ENCODE measurements at regions not wholly inside any gene's neighbourhood (a gene's known extent, or its start where the extent isn't known, plus 50 kb on each side); places are given as distances from the start of the nearest gene placed in this dataset.

DNA sequence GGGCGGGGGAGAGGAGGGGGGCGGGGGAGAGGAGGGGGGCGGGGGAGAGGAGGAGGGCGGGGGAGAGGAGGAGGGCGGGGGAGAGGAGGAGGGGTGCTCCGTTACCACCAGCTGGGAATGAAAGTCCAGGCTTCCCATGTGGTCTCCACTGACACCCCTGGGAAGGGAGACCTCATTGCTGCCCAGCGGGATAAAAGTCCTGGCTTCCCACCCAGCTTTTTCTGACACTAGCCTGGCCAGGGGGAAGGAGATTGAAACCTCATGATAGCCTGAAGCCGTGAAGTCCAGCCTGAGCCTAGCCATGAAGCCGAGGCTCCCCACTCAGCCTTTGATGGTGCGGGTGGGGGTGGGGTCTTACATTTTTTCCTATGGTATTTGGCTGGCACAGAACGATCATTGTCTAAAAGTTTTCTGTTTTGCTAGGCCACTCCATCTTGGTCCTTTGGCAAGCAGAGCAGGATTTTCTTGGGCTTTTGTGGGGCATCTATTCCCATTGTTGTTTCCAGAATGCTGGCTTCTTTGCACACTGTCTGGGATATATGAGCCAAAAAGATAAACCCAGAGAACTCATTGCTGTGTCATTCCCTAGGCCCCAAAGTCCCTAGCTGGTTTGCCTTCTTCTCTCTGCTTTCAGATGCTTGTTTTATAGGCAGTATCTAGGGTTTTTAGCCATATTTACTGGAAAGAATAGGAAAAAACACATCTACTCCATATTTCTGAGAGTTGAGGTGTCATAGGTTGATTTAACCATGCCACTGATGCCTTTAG, 65.3 kb upstream of the SMOX start:
- 21 to 27% methylated on average over 3 of the region's 11 CpGs for WGBS, 2 experiments (ENCODE audit: insufficient coverage in 2 of 2)
- H3K9me3 ChIP-seq (ENCODE audit: control insufficient read depth, low read length) = no peaks in the 10 kb centered on the region
- H3K4me3 ChIP-seq (ENCODE audit: extremely low read depth, insufficient read depth, low read length, poor library complexity, severe bottlenecking) = no peak overlapping the region
- peaks cover 15% of the 10 kb centered on the region for H3K4me1 ChIP-seq (ENCODE audit: control insufficient read depth, insufficient read depth, low read length, poor library complexity, severe bottlenecking)
- peak overlapping the region; percentile 67 for H3K27ac ChIP-seq (ENCODE audit: low read depth, low read length, severe bottlenecking)
- H3K36me3 ChIP-seq (ENCODE audit: control insufficient read depth, insufficient read depth, low read length) = no peaks in the 10 kb centered on the region

DNA sequence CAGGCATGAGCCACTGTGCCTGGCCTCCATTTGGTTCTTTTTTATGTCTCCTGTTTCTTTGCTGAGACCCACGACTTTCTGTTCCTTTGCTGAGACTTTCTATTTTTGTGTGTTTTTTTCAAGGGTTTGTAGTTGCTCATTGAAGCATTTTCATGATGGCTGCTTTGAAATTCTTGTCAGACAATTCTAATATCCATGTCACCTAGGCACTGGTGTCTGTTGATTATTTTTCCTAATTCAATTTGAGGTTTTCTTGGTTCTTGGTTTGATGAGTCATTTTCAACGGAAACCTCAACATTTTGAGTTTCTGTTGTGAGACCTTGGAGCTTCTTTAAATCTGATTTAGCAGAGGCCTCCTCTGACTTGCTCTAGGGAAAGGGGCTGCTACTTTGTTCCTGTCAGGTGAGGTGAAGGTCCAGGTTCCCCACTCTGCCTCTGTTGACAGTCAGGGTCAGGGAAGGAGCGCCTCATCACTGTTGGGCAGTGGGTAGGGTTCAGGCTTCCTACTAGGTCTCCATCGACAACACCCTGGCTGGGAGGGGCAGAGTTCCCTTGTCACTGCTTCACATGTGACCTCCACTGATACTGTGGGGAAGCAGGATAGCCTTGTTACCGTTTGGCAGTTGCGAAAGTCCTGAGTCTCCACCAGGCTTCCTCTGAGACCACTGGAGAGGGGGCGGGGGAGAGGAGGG, 66.1 kb upstream of the SMOX start:
- H3K9me3 ChIP-seq (ENCODE audit: control insufficient read depth, low read length) = no peaks in the 10 kb centered on the region
- no peak overlapping the region for H3K4me3 ChIP-seq (ENCODE audit: extremely low read depth, insufficient read depth, low read length, poor library complexity, severe bottlenecking)
- H3K36me3 ChIP-seq (ENCODE audit: control insufficient read depth, insufficient read depth, low read length) = no peaks in the 10 kb centered on the region
- peaks cover 15% of the 10 kb centered on the region for H3K4me1 ChIP-seq (ENCODE audit: control insufficient read depth, insufficient read depth, low read length, poor library complexity, severe bottlenecking)
- 41 to 46% methylated on average over 4 of the region's 7 CpGs for WGBS, 2 experiments (ENCODE audit: insufficient coverage in 2 of 2)
- H3K27ac ChIP-seq (ENCODE audit: low read depth, low read length, severe bottlenecking) = peak overlapping the region; percentile 16

- WGBS, 2 experiments (ENCODE audit: insufficient coverage in 2 of 2) = 65 to 100% methylated on average over 2 of the region's 4 CpGs
- H3K27ac ChIP-seq (ENCODE audit: low read depth, low read length, severe bottlenecking) = no peak overlapping the region
- no peaks in the 10 kb centered on the region for H3K9me3 ChIP-seq (ENCODE audit: control insufficient read depth, low read length)
- H3K4me3 ChIP-seq (ENCODE audit: extremely low read depth, insufficient read depth, low read length, poor library complexity, severe bottlenecking) = no peak overlapping the region
- H3K4me1 ChIP-seq (ENCODE audit: control insufficient read depth, insufficient read depth, low read length, poor library complexity, severe bottlenecking) = peaks cover 15% of the 10 kb centered on the region
- H3K36me3 ChIP-seq (ENCODE audit: control insufficient read depth, insufficient read depth, low read length) = no peaks in the 10 kb centered on the region
Measured at GRCh38 chr20:4081421-4081820, 66.1 kb upstream of the RNF24 start.

GRCh38 chr20:4076671-4077070, 61.3 kb upstream of the RNF24 start:
- 100% methylated on average over 1 of the region's 3 CpGs for WGBS, 2 experiments (ENCODE audit: insufficient coverage in 2 of 2)
- Histone ChIP-seq H3K9me3 (ENCODE audit: control insufficient read depth, low read length) (no peaks in the 10 kb centered on the region), H3K4me1 (ENCODE audit: control insufficient read depth, insufficient read depth, low read length, poor library complexity, severe bottlenecking) (no peaks in the 10 kb centered on the region), H3K36me3 (ENCODE audit: control insufficient read depth, insufficient read depth, low read length) (no peaks in the 10 kb centered on the region), H3K4me3 (ENCODE audit: extremely low read depth, insufficient read depth, low read length, poor library complexity, severe bottlenecking) (no peak overlapping the region), H3K27ac (ENCODE audit: low read depth, low read length, severe bottlenecking) (no peak overlapping the region)

DNA sequence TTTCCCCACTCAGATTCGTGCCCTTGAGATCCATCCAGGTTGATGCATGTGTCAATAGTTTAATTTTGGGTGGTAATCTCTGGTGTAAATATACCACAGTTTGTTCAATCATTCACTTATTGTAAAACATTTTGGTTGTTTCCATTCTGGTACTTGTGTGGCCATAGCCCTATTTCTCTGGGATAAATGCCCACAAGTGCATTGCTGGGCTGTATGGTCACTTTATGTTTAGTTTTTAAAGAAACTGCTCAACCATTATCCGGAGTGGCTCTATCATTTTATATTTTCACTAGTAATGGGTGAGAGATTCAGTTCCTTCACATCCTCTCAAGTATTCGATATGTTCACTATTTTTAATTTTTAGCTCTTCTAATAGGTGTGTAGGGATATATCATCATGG, 60.7 kb upstream of the RNF24 start:
- no peaks in the 10 kb centered on the region for H3K9me3 ChIP-seq (ENCODE audit: control insufficient read depth, low read length)

DNA sequence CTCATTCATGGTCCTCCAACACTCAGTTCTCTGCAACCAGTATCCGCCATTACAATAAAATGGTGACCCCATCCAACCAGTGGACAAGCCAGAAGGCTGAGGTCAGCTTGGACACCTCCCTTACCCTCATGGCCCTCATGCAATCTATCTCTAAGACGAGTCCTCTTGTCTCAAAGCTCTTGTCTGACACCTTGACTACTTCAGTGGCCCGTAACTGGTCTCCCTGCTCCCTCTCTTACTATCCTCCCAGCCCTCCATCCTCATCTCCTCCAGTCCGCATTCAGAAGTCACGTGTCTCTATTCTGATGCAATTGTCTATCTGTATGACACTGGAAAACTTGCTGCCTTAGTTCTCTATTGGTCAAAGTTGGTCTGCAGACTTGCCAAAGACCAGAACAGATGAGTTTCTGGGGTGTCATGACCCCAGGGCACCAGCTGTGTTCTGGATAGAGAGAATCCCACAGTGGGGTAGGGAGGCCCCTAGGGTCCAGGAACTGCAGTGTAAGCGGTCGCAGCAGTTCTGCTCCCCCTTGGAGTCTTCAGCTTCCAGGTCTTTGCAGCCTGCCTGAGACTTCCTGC, 59.6 kb upstream of the RNF24 start:
- Histone ChIP-seq H3K27ac (ENCODE audit: low read depth, low read length, severe bottlenecking) (no peak overlapping the region), H3K36me3 (ENCODE audit: control insufficient read depth, insufficient read depth, low read length) (no peaks in the 10 kb centered on the region), H3K9me3 (ENCODE audit: control insufficient read depth, low read length) (peaks cover 8% of the 10 kb centered on the region), H3K4me1 (ENCODE audit: control insufficient read depth, insufficient read depth, low read length, poor library complexity, severe bottlenecking) (no peaks in the 10 kb centered on the region), H3K4me3 (ENCODE audit: extremely low read depth, insufficient read depth, low read length, poor library complexity, severe bottlenecking) (no peak overlapping the region)
- 90 to 96% methylated on average over 6 of the region's 7 CpGs for WGBS, 2 experiments (ENCODE audit: insufficient coverage in 2 of 2)

More for the DNA sequence above, 60.7 kb upstream of the RNF24 start:
- Histone ChIP-seq H3K27ac (ENCODE audit: low read depth, low read length, severe bottlenecking) (no peak overlapping the region), H3K4me1 (ENCODE audit: control insufficient read depth, insufficient read depth, low read length, poor library complexity, severe bottlenecking) (no peaks in the 10 kb centered on the region), H3K36me3 (ENCODE audit: control insufficient read depth, insufficient read depth, low read length) (no peaks in the 10 kb centered on the region), H3K4me3 (ENCODE audit: extremely low read depth, insufficient read depth, low read length, poor library complexity, severe bottlenecking) (no peak overlapping the region)
- WGBS, 2 experiments (ENCODE audit: insufficient coverage in 2 of 2) = no CpG with 5 or more reads among the region's 3 CpGs

DNA sequence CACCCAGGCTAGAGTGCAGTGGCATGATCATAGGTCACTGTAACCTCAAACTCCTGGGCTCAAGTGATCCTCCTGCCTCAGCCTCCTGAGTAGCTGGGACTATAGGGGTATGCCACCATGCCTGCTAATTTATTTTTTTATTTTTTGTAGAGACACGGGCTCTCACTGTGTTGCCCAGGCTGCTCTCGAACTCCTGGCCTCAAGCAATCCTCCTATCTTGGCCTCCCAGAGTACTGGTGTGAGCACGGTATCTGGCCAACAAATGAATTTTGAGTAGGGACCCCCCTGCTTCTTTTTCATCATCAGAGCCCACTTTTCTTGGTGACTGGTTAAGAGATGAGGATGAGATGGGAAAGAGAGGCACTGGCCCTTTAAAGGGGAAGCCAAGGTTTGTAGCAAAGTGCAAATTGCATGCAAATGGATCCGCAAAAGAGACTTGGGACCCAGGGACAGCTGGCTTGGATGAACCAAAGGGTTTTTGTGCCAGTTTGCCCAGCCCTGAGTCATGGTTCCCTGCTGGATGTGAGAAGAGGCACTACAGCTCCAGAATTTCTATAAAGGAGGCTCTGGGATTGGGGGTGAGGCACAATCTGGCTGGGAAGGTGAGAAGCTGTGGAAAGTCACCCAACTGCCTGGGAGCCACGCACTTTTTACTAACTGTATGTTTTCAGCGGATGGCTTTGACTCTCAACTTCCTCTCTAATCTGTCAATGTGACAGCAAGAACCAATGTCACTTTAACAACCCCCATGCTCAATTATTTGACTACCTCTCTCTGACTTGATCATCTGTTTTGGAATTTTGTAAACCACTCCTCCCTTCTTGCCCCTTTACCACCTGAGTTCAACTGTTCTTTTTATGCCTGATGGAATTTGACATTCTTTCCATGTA, 58.7 kb upstream of the RNF24 start:
- Histone ChIP-seq H3K4me3 (ENCODE audit: extremely low read depth, insufficient read depth, low read length, poor library complexity, severe bottlenecking) (no peak overlapping the region), H3K4me1 (ENCODE audit: control insufficient read depth, insufficient read depth, low read length, poor library complexity, severe bottlenecking) (no peaks in the 10 kb centered on the region), H3K9me3 (ENCODE audit: control insufficient read depth, low read length) (peaks cover 8% of the 10 kb centered on the region), H3K36me3 (ENCODE audit: control insufficient read depth, insufficient read depth, low read length) (no peaks in the 10 kb centered on the region), H3K27ac (ENCODE audit: low read depth, low read length, severe bottlenecking) (no peak overlapping the region)
- 67 to 83% methylated on average over 3 to 5 of the region's 6 CpGs for WGBS, 2 experiments (ENCODE audit: insufficient coverage in 2 of 2)

DNA sequence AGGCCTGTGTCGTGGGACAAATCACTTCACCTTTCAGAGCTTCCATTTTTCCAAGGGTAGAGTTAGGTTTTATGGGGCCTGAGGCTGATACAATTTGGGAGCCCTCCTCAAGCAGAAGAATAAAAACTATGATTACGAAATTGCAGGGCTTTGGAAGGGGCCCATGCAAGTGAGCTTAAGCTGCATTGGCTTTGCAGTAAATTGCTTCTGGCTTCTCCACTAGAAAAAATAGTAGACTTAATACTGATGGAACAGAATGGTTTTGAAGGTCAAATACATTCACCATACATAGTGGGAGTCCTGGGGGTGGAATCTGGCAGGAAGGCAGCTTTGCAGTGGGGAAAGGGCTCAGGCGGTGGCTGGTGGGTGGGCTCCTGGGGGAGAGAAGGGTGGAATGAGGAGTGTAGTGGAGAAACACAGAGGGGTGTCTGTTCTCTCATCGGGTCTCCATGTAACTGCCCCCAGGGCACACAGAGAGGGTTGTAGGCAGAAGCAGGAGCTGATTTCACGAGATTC, 55.9 kb upstream of the RNF24 start:
- peaks cover 8% of the 10 kb centered on the region for H3K9me3 ChIP-seq (ENCODE audit: control insufficient read depth, low read length)
- no peak overlapping the region for H3K27ac ChIP-seq (ENCODE audit: low read depth, low read length, severe bottlenecking)
- no peak overlapping the region for H3K4me3 ChIP-seq (ENCODE audit: extremely low read depth, insufficient read depth, low read length, poor library complexity, severe bottlenecking)
- no peaks in the 10 kb centered on the region for H3K36me3 ChIP-seq (ENCODE audit: control insufficient read depth, insufficient read depth, low read length)
- peaks cover 5% of the 10 kb centered on the region for H3K4me1 ChIP-seq (ENCODE audit: control insufficient read depth, insufficient read depth, low read length, poor library complexity, severe bottlenecking)
- 65 to 80% methylated on average over 3 to 5 of the region's 5 CpGs for WGBS, 2 experiments (ENCODE audit: insufficient coverage in 2 of 2)

DNA sequence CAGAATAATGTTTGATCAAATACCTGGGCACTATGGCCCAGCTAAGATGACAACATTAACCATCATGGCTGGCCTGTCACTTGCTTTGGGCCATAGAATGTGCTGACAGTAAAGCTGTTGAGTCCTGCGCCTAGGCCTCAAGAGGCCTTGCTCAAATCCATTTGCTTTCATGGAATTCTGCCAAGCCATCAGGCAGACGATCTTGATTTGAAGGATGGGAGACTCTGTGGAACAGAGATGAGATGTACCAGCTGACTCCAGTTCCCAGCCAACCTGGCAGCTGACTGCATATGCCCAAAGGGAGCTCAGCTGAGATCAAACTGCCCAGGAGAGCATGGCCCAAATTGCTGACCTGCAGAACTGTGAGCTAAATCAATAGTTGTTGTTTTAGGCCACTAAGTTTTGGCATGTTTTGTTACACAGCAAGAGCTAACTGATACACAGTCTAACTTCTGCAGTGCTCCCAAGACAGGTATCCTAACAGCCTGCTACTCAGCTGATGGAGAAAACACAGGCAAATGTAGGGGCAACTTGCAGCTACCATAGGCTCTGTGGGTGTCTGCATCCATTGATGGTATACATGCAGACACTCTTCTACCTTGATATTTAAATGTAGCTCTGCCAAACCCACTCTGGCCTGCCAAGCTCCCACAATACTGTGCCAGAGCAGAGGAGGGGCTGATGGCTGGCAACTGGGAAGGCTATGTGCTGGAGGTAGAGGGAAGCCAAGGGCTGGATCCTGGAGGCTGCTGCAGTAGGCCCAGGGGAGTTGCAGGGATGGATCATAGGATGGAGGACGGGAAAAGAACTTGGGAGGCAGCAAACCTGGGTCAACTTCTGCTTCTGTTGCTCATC, 55.2 kb upstream of the RNF24 start:
- Histone ChIP-seq H3K27ac (ENCODE audit: low read depth, low read length, severe bottlenecking) (no peak overlapping the region), H3K4me1 (ENCODE audit: control insufficient read depth, insufficient read depth, low read length, poor library complexity, severe bottlenecking) (peaks cover 8% of the 10 kb centered on the region), H3K4me3 (ENCODE audit: extremely low read depth, insufficient read depth, low read length, poor library complexity, severe bottlenecking) (no peak overlapping the region), H3K36me3 (ENCODE audit: control insufficient read depth, insufficient read depth, low read length) (no peaks in the 10 kb centered on the region), H3K9me3 (ENCODE audit: control insufficient read depth, low read length) (peaks cover 8% of the 10 kb centered on the region)
- 60 to 69% methylated on average over 1 to 2 of the region's 3 CpGs for WGBS, 2 experiments (ENCODE audit: insufficient coverage in 2 of 2)

All from mesodermal cell (in vitro differentiated cells).